GM18507 (cell line): ENCODE measurements at regions not wholly inside any gene's neighbourhood (a gene's known extent, or its start where the extent isn't known, plus 50 kb on each side); places are given as distances from the start of the nearest gene placed in this dataset.

Source experiments
- DNase-seq: peaks from one replicate; pipeline ENCODE4 v3.0.0; 2011; ENCODE audit warnings: low read depth; ENCODE audit not compliant: insufficient read length; ENCODE audit errors: extremely low spot score
- FAIRE-seq: peaks from 2 replicates; lab custom pipeline; 2011; peaks lifted over from hg19 to GRCh38; lab: Jason Lieb, UNC

- no peak for DNase-seq
- FAIRE-seq = no peak
Measured at GRCh38 chr4:34176609-34177008, 2067.7 kb downstream of the ARAP2 start.

- DNase-seq (no peak), FAIRE-seq (no peak)
Measured at GRCh38 chr4:34178476-34178875, 2065.8 kb downstream of the ARAP2 start.

- DNase-seq (no peak), FAIRE-seq (no peak)
Measured at GRCh38 chr4:34181311-34181841, 2062.9 kb downstream of the ARAP2 start.

GRCh38 chr4:34181891-34182290 lies 2062.4 kb downstream of the ARAP2 start:
- DNase-seq (no peak), FAIRE-seq (no peak)

- DNase-seq (no peak), FAIRE-seq (no peak)
Measured at GRCh38 chr4:34182306-34182705, 2062.0 kb downstream of the ARAP2 start.

- no peak for DNase-seq
- no peak for FAIRE-seq
Measured at GRCh38 chr4:34183926-34184325, 2060.4 kb downstream of the ARAP2 start.

- no peak for DNase-seq
- no peak for FAIRE-seq
Measured at GRCh38 chr4:34187056-34187455, 2057.3 kb downstream of the ARAP2 start.

GRCh38 chr4:34191443-34191842 lies 2052.9 kb downstream of the ARAP2 start:
- FAIRE-seq (no peak), DNase-seq (no peak)

GRCh38 chr4:34193451-34194154 lies 2050.7 kb downstream of the ARAP2 start:
- no peak for FAIRE-seq
- DNase-seq = no peak

- FAIRE-seq (no peak), DNase-seq (no peak)
Measured at GRCh38 chr4:34194585-34194984, 2049.7 kb downstream of the ARAP2 start.

- no peak for FAIRE-seq
Measured at GRCh38 chr4:34196375-34196774, 2047.9 kb downstream of the ARAP2 start.

GRCh38 chr4:34198966-34199365 lies 2045.3 kb downstream of the ARAP2 start:
- DNase-seq (no peak), FAIRE-seq (no peak)

More at GRCh38 chr4:34196375-34196774, 2047.9 kb downstream of the ARAP2 start:
- no peak for DNase-seq

GRCh38 chr4:34200535-34200934 lies 2043.8 kb downstream of the ARAP2 start:
- FAIRE-seq = no peak
- no peak for DNase-seq

GRCh38 chr4:34202154-34202553 lies 2042.2 kb downstream of the ARAP2 start:
- FAIRE-seq (no peak), DNase-seq (no peak)

- FAIRE-seq (no peak), DNase-seq (no peak)
Measured at GRCh38 chr4:34220601-34221000, 2023.7 kb downstream of the ARAP2 start.

- FAIRE-seq = no peak
- DNase-seq = no peak
Measured at GRCh38 chr4:34221986-34222385, 2022.3 kb downstream of the ARAP2 start.

GRCh38 chr4:34236118-34236517 lies 2008.2 kb downstream of the ARAP2 start:
- FAIRE-seq (no peak), DNase-seq (no peak)

- FAIRE-seq (no peak), DNase-seq (no peak)
Measured at GRCh38 chr4:34245276-34245675, 1999.0 kb downstream of the ARAP2 start.

- DNase-seq (no peak), FAIRE-seq (no peak)
Measured at GRCh38 chr4:34250562-34250961, 1993.8 kb downstream of the ARAP2 start.

- DNase-seq (no peak), FAIRE-seq (no peak)
Measured at GRCh38 chr4:34253239-34253638, 1991.1 kb downstream of the ARAP2 start.

GRCh38 chr4:34258176-34258575 lies 1986.1 kb downstream of the ARAP2 start:
- no peak for FAIRE-seq
- no peak for DNase-seq
